K562 (cell line): ENCODE measurements at regions not wholly inside any gene's neighbourhood (a gene's known extent, or its start where the extent isn't known, plus 50 kb on each side); places are given as distances from the start of the nearest gene placed in this dataset.

Source experiments
- BCLAF1 ChIP-seq, 2 experiments: fragments of 450-650 bp in 1 of 2; IDR thresholded peaks; 2 replicates each; pipeline ENCODE4 v1.6.1; 2011 to 2017; ENCODE audit warnings: low read depth in 2 of 2, antibody characterized with exemption in 1 of 2, borderline replicate concordance in 1 of 2, low read length in 1 of 2, mild to moderate bottlenecking in 1 of 2, mixed read lengths in 1 of 2; ENCODE audit not compliant: control insufficient read depth in 1 of 2
- DEAF1 ChIP-seq: fragments of 450-650 bp; formaldehyde crosslinking; IDR thresholded peaks from 2 replicates; pipeline ENCODE4 v1.4.0; 2020; ENCODE audit warnings: mild to moderate bottlenecking, moderate library complexity
- REST ChIP-seq, 2 experiments: fragments of 450-650 bp; formaldehyde crosslinking in 1 of 2; IDR thresholded peaks; 2 replicates each; pipeline versions ENCODE4 v1.4.0 to v1.6.1; 2014 to 2020; ENCODE audit warnings: mild to moderate bottlenecking in 2 of 2, borderline replicate concordance in 1 of 2, low read depth in 1 of 2
- TEAD4 ChIP-seq, 2 experiments: sonication (generic) in 1 of 2; formaldehyde crosslinking in 1 of 2; IDR thresholded peaks; 2 replicates each; pipeline versions ENCODE4 v1.6.1 to v1.8.0; 2012 to 2022; ENCODE audit warnings: borderline replicate concordance in 1 of 2, inconsistent platforms in 1 of 2, low read length in 1 of 2, mild to moderate bottlenecking in 1 of 2, missing genetic modification reagents in 1 of 2
- ZFX ChIP-seq: sonication (generic); formaldehyde crosslinking; IDR thresholded peaks from 2 replicates; pipeline ENCODE4 v1.8.0; 2022; ENCODE audit warnings: mild to moderate bottlenecking, missing genetic modification reagents, moderate library complexity
- ZNF511 ChIP-seq: sonication (generic); formaldehyde crosslinking; IDR thresholded peaks from 2 replicates; pipeline ENCODE4 v1.8.0; 2022; ENCODE audit warnings: mild to moderate bottlenecking, missing genetic modification reagents

GRCh38 chr12:34208331-34209258 is 186.3 kb downstream of the ALG10 start (continued):
- TF ChIP-seq BCLAF1 (IDR thresholded peaks at IDR 0.05; ENCODE audit: borderline replicate concordance in 1 of 2, control insufficient read depth in 1 of 2, low read depth in 2 of 2, low read length in 1 of 2) (no peak), REST (IDR thresholded peaks at IDR 0.05; ENCODE audit: borderline replicate concordance) (no peak), REST (CRISPR knock-in tag; IDR thresholded peaks at IDR 0.05; ENCODE audit: low read depth) (no peak), ZNF511 (no peak), DEAF1 (no peak), ZFX (no peak), TEAD4 (IDR thresholded peaks at IDR 0.05; ENCODE audit: low read length) (no peak), TEAD4 (CRISPR knock-in tag; IDR thresholded peaks at IDR 0.05; ENCODE audit: borderline replicate concordance) (no peak)
